ENCODE measurements at regions not wholly inside any gene's neighbourhood (a gene's known extent, or its start where the extent isn't known, plus 50 kb on each side); places are given as distances from the start of the nearest gene placed in this dataset.
"Not testable (repeated sequence)": the region's sequence is repeated elsewhere in the genome, so short reads cannot be mapped to it uniquely, and the experiment has no call there.

DNA sequence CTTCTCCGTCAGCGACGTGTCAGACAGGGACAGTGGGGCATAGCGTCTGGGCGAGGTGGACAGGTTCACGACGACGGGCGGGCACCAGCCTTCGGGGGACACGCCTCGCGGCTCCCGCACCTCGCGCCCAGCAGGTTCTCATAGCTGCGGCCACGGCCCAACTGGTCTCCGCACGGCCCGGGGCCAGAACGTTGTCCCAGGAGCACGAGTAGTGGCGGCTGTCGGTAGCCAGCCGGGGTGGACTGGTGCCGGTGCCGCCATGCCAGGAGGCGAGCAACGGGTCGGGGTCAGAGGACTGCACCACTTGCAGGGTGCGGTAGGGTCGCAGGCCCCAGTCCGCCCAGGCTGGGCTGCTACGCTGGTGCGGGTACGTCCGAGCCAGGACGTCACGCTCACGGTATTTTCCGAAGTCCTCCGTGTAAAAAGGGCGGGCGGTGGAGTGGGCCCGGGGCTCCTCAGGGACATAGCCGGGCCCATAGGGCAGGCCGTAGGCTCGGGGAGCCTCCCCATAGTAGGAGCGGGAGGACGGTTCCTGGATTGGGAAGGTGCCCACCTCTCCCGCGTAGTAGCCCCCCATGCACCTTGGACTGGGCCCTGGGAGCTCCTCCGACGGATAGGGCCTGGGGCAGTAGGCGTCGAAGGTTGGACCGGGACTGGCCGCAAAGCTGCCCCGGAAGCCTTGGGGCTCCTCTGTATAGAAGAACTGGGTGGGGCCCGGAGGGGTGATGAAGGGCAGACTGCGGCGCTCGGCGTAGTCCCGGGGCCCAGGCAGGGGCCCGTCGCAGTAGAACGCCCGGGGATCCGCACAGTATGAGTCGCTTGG lies 301.2 kb downstream of the CCDC74A start:
- not testable (repeated sequence) for DNase-seq

GRCh38 chr2:131829456-131830241 lies 302.0 kb downstream of the CCDC74A start:
- not testable (repeated sequence) for DNase-seq

DNA sequence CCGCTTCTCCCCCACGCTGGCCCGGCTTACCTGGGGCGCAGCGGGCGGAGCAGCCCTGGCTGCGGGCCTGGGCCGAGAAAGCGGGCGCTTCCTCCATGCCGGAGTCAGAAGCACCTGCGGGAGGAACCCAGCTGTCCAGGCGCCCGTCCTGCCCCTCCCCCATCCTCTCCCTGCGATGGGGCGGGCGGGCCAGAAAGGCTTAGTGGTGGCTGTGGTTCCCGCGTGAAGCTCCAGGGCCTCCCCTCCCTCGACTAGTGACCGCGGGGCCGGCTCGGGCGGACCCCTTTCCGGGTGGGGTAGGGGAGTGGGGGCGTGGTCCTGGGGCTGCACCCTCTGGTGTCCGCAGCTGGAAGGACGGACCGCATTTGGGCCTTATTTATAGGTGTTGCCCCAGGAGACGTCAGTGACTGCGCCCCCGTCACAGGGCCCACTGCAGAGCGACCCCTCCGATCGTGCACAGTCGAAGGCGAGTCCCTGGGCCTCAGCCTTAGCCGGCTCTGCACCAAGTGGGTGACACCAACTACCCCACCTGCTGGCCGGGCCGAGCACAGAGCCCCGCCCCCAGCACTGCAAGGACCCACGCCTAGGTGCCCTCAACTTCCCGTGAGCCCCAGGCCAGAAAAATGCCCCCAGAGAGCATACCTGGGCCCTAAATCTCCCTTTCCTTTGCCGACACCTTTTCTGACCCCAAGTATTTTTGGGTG lies 302.7 kb downstream of the CCDC74A start:
- DNase-seq, result not testable (repeated sequence)

DNA sequence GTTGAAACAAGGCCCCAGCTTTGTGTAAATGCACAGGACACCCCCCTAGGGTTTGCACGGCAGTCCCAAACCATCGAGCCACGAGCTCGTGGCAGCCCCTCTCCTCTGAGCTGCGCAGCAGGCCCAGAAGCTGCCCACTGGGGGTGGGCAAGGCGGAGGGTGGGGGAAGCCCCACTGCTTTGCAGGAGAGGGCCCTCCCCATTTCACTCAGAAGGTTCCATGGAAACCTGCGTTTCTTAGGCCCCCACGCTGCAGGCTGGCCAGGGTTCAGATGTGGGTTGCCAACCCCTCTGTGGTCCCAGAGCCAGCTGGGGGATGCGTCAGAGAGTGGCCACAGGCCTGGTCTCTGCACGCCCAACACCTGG lies 303.2 kb downstream of the CCDC74A start:
- DNase-seq, result not testable (repeated sequence)

DNA sequence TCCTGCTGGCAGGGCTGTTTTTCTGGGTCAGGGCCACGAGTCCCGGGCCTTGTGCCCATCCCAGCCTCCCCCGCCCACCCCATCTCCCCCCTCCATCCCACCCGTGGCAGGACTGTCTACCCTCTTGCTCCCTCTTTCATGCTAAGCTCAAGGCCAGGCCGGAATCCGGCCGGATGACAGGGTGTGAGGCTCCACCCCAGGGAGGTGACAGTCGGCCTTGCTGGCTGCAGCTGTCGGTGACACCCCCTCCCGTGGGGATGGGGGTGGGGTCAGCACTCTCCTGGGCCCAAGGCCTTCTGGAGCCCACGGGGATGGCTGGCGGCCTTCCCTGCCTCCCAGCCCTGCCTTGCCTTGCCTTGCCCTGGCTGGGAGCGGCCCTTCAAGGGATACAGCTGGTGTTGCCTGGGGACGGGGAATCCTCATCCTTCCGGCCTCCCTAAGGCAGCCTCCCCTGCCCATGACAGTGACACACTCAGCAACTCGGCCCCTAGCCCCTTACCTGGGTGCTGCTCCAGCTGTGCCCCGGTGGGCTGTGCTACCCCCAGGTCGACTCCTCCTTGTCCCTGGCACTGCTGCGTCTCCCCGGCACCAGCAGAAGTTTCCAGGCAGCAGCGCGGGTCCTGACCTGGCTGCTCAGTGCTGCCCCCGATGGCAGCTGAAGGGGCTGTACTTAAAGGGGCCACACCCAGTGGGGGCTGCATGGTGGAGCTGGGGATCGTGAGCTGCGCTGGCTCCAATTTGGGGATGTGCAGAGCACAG lies 303.9 kb downstream of the CCDC74A start:
- DNase-seq, result peak; percentile 38

DNA sequence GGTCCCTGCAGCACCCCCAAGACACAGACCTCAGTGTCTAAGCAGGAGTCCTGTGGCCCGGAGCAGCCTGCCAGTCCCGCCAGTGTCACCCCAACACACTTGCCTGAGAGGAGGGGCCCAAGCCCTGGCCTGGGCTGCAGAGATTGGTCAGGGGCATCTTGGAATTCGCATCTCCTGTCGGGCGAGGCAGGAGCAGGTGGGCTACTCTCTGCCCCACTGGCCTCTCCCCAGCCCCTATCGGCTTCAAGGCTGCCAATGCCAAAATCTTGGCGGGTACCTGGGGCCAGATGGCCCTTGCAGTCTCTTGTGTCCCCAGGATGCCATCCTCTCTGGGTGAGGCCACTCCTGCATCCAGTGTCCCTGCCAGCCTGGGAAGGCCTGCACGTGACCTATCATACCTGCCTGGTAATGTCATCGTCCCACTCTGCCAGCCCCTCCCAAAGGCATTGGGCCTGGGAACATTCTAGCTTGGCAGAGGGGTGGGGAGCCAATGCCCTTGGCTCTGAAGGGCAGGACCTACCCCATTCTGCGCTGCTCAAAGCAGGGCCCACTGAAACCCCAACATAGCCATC lies 304.6 kb downstream of the CCDC74A start:
- DNase-seq, result not testable (repeated sequence)

DNA sequence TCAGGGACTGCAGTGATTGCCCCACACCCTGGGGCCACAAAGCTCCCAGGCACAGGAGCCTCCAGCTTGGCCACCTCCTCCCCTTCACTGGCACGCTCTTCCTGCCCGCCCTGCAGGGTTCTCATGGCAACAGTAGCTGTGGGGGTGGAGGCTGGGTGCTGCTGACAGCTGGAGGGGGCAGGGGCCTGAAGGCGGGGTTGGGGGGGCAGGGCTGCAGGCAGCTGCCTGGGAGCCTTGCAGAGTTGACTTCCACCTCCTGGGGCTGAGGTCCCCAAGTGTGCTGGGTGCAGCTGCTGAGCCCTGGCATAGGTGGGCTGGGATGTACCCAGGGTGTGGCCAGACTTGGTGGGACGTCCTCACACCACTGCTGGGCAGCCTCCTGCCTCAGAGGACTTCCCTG lies 305.2 kb downstream of the CCDC74A start:
- peak; percentile 81 for DNase-seq

DNA sequence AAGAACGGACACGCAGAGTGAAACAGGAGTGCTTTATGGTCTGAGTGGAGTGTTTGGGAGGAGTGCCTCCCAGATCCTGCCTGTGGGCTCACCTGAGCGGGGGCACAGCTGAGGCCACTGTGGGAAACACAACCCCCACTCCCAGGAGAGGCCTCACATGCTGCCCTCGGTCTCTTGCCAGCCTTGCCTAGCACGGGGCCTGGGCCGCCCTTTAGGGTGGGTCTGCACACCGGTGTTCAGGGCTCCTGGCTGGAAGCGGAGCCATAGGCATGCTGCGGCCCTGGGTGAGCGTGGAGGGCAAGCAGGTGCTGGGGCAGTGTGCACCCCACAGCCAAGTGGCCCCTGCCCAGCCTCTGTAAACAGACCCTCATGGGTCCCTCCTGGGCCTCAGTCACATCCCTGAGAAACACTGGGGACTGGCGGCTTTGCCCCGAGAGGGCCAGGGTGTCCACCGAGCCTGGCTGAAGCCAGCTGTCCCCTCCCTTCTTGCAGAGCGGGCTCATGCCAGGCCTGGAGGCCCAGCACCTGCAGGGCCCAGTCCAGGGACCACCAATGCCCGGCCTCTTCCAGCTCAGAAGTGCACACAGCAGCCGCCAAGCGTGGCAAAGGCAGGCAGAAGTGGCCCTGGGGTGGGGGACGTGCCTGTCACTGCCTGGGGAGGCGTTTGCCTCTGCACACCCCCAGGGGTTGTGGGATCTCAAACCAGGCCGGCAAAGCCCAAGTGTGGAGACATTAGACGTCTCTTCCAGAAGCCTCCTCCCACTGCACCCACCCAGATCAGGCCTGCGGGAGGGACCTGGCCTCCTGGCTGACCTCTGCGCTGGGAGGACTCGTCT lies 305.9 kb downstream of the CCDC74A start:
- DNase-seq, result not testable (repeated sequence)

DNA sequence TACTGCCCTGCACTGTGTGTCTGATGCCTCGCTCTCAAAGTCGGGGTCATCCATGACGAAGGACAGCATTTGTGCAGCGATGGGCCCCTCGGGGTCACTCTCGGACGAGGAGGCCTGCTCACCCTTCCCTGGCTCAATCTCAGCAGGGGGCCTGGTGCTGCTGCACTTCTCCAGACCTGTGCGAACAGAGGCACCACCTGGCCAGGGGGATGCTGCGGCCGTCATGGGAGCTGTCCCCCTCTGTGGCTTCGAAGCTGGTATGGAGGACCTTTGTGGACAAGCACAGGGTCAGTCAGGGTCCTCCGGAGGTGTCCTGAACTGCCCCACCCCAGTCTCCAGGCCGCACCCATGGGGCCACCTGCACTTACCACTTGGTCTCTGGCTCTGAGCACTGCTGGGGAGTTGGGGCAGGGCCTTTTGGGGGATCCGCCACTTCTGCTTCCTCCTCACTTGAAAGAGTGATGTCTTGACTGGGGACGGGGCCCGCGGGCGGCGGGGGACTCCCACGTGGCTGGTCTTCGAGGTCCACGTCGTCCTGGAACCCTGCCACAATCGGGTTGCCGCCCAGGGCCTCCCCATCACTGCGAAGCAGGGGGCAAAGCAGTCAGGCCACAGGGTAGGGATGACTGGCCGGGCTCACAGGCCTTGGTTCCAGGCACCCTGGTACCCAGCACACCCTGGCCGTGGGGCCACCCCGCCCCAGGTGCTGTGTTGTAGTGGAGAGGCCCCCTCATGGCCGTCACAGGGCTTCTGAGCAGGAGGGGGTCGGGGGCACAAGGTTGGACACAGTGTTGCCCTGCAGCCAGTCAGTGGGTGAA lies 306.7 kb downstream of the CCDC74A start:
- not testable (repeated sequence) for DNase-seq

DNA sequence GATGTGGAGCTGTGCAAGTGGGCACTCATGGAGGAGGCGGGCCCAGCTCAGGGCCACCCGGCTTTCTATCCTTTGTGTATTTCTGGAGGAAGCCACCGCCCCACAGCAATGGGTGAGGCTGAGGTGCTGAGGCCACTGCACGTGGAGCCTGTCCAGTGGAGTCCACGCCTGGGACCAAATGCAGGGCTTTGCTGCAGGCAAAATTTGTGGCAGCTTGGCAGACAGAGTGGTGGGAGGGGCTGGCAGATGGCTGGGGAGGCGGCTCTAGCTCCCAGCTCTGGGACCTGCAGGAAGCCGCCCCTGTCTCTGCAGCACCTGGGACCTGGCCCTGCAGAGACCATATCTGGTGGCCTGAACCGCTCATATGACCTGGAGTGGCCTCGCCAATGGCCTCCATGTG lies 307.3 kb downstream of the CCDC74A start:
- DNase-seq, result peak; percentile 38

GRCh38 chr2:131835621-131836091 lies 308.0 kb downstream of the CCDC74A start:
- no peak for DNase-seq

DNA sequence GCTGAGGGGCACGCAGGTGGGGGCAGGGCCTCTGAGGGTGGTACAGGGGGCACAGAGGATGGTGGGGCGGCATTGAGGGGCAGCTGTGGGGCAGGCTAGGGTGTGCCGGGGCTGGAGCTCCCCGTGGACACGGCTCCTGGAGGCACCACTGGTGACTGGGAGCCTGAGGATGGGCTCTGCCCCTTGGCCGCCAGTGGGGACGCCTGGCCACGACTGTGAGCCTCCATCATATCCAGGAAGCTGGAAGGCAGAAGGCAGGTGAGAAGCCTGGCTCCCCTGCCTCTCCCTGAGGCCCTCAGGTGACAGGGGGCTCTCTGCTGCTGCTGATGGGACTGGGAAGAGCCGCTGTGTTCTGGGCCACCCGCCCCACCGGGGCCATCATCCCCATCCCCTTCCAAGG lies 308.4 kb downstream of the CCDC74A start:
- not testable (repeated sequence) for DNase-seq

DNA sequence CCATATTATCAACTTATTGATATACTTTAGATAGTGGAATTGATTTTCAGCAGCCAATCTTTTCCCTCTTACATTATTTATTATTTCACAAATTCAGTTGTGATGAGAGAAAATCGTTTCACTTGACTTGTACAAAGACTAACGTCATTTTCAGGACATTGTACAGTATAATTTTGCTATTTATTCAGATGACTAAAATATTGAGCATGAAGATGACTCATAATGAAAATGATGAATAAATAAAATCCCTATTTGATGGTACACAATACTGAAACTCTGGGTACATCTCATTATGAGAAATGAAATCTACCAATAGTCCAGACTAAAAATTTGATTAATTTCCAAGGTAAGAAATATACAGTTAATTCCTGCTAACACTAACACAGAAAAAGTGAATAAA lies 316.4 kb downstream of the CCDC74A start:
- not testable (repeated sequence) for DNase-seq

- not testable (repeated sequence) for DNase-seq
These were observed 305.6 kb downstream of the ANKRD30BL start for GRCh38 chr2:131856202-131856601.

DNA sequence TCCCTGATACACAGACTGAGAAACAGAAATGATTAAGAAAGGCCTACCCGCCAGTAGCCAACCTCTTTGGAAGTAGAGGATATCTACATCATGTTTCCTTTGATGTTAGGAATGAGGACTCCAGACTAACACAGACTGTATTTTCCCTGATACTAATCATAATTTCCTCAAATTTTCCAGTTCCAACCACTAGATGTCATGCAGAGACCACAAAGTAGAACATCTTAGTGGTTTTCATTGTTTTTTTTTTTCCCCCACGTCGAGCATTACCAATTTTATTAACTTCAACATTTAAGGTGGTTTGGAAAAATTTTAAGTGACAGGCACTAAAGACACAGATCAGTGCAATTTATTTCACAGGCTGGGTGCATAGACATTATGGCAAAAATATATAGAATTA lies 303.6 kb downstream of the ANKRD30BL start:
- DNase-seq, result not testable (repeated sequence)

Data from NCI-H2171 (cell line).